ENCODE measurements at regions not wholly inside any gene's neighbourhood (a gene's known extent, or its start where the extent isn't known, plus 50 kb on each side); places are given as distances from the start of the nearest gene placed in this dataset.

GRCh38 chr6:164660781-164661180 lies 648.6 kb downstream of the C6orf118 start:
- Histone ChIP-seq H3K9me3 (ENCODE audit: control insufficient read depth in 1 of 2, insufficient read depth in 1 of 2, low read depth in 1 of 2, low read length in 2 of 2) (no peaks in the 10 kb centered on the region; a peak in 1 of 4 replicates), H3K9ac (ENCODE audit: low read length) (no peak overlapping the region), H3K36me3 (ENCODE audit: control insufficient read depth in 1 of 2, insufficient read depth in 2 of 2, low read length in 2 of 2) (no peaks in the 10 kb centered on the region), H3K4me1 (ENCODE audit: control insufficient read depth in 1 of 2, insufficient read depth in 2 of 2, low read length in 2 of 2) (no peaks in the 10 kb centered on the region), H2AFZ (ENCODE audit: low read depth, low read length, poor library complexity, severe bottlenecking) (no peak overlapping the region), H3K27ac (ENCODE audit: low read depth, low read length) (no peak overlapping the region), H3K9me2 (ENCODE audit: insufficient read depth) (no peaks in the 10 kb centered on the region), H4K20me1 (ENCODE audit: insufficient read depth) (no peaks in the 10 kb centered on the region), H3K27me3 (ENCODE audit: insufficient read depth, low read length) (no peaks in the 10 kb centered on the region), H3K4me2 (ENCODE audit: low read length) (no peak overlapping the region), H3K4me3 (replicated peaks in 1 of 2; ENCODE audit: low read depth in 1 of 2, low read length in 2 of 2) (no peak overlapping the region), H3K79me2 (ENCODE audit: insufficient read depth, low read length) (no peaks in the 10 kb centered on the region)
- intact Hi-C loops (cut with micrococcal nuclease): no loop called here
- TF ChIP-seq EZH2phosphoT487 (IDR thresholded peaks at IDR 0.05; ENCODE audit: borderline replicate concordance) (no peak), FOSL1 (IDR thresholded peaks at IDR 0.05; ENCODE audit: low read depth) (no peak), CBX3 (IDR thresholded peaks at IDR 0.05; ENCODE audit: low read depth) (no peak), SP1 (IDR thresholded peaks at IDR 0.05; ENCODE audit: low read depth) (no peak)
- DNase-seq (ENCODE audit: low read depth, low spot score) (no peak), ATAC-seq (no peak)
- ChIA-PET CTCF (no interaction called here), RAD21 (ENCODE audit: low non-redundant PET in 1 of 2, low total read pairs in 2 of 2, uncharacterized antibody in 2 of 2, unreplicated experiment in 2 of 2) (no interaction called here), POLR2A (no interaction called here)
- BruUV-seq (replicated peaks): no TSS peak

GRCh38 chr6:164640956-164641355 lies 668.4 kb downstream of the C6orf118 start:
- H3K36me3 ChIP-seq (ENCODE audit: control insufficient read depth in 1 of 2, insufficient read depth in 2 of 2, low read length in 2 of 2): no peaks in the 10 kb centered on the region
- no peak overlapping the region for H3K4me2 ChIP-seq (ENCODE audit: low read length)
- POLR2A ChIA-PET: no interaction called here
- H4K20me1 ChIP-seq (ENCODE audit: insufficient read depth): no peaks in the 10 kb centered on the region
- no TSS peak for BruUV-seq (replicated peaks)
- H2AFZ ChIP-seq (ENCODE audit: low read depth, low read length, poor library complexity, severe bottlenecking): no peak overlapping the region
- no peaks in the 10 kb centered on the region for H3K79me2 ChIP-seq (ENCODE audit: insufficient read depth, low read length)
- peaks cover 3 to 7% of the 10 kb centered on the region in 2 experiments; a peak in 2 of 4 replicates for H3K9me3 ChIP-seq (ENCODE audit: control insufficient read depth in 1 of 2, insufficient read depth in 1 of 2, low read depth in 1 of 2, low read length in 2 of 2)
- H3K27me3 ChIP-seq (ENCODE audit: insufficient read depth, low read length): no peaks in the 10 kb centered on the region
- ATAC-seq (no peak), DNase-seq (ENCODE audit: low read depth, low spot score) (no peak)
- H3K4me3 ChIP-seq (replicated peaks in 1 of 2; ENCODE audit: low read depth in 1 of 2, low read length in 2 of 2): no peak overlapping the region
- no peaks in the 10 kb centered on the region for H3K9me2 ChIP-seq (ENCODE audit: insufficient read depth)
- intact Hi-C loops (cut with micrococcal nuclease): no loop called here
- no peak overlapping the region for H3K27ac ChIP-seq (ENCODE audit: low read depth, low read length)
- CTCF ChIA-PET: no interaction called here
- H3K9ac ChIP-seq (ENCODE audit: low read length): no peak overlapping the region
- RAD21 ChIA-PET (ENCODE audit: low non-redundant PET in 1 of 2, low total read pairs in 2 of 2, uncharacterized antibody in 2 of 2, unreplicated experiment in 2 of 2): no interaction called here
- no peaks in the 10 kb centered on the region for H3K4me1 ChIP-seq (ENCODE audit: control insufficient read depth in 1 of 2, insufficient read depth in 2 of 2, low read length in 2 of 2)
- TF ChIP-seq JUND (IDR thresholded peaks at IDR 0.05) (no peak), ZNF274 (IDR thresholded peaks at IDR 0.05; ENCODE audit: low read depth, low read length) (no peak), SIN3A (IDR thresholded peaks at IDR 0.05; ENCODE audit: low read depth) (no peak), EZH2 (IDR thresholded peaks at IDR 0.05) (no peak), EGR1 (IDR thresholded peaks at IDR 0.05; ENCODE audit: low read depth) (no peak), FOSL1 (IDR thresholded peaks at IDR 0.05; ENCODE audit: low read depth) (no peak), ELF1 (IDR thresholded peaks at IDR 0.05; ENCODE audit: borderline replicate concordance, low read depth) (no peak), SRF (IDR thresholded peaks at IDR 0.05; ENCODE audit: low read depth) (no peak), YY1 (IDR thresholded peaks at IDR 0.05; ENCODE audit: extremely low read depth, insufficient replicate concordance, low read depth, low read length) (no peak), SP1 (IDR thresholded peaks at IDR 0.05; ENCODE audit: low read depth) (no peak), ZBTB33 (IDR thresholded peaks at IDR 0.05; ENCODE audit: extremely low read depth, insufficient replicate concordance, low read length) (no peak), MAX (IDR thresholded peaks at IDR 0.05) (no peak), RAD21 (IDR thresholded peaks at IDR 0.05; ENCODE audit: low read depth) (no peak), POLR2AphosphoS5 (IDR thresholded peaks at IDR 0.05; ENCODE audit: low read depth, low read length) (no peak), ATF3 (IDR thresholded peaks at IDR 0.05) (no peak)
